ENCODE measurements at regions not wholly inside any gene's neighbourhood (a gene's known extent, or its start where the extent isn't known, plus 50 kb on each side); places are given as distances from the start of the nearest gene placed in this dataset.
"Not testable (repeated sequence)": the region's sequence is repeated elsewhere in the genome, so short reads cannot be mapped to it uniquely, and the experiment has no call there.

DNA sequence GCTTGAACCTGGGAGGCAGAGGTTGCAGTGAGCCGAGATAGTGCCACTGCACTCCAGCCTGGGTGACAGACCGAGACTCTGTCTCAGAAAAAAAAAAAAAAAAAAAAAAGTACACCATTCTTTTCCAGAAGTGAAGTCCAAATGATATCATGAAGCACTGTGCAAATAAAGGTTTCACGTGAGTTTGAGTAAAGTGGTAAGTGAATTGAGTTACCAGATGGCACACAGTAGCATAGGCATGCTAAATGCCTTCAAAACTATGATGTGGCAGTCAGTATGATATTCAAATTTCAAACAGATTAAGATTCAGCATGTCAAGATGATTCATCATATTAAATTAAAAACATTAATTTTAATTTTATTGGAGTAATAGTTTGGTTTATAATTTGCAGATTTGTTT lies 195.2 kb downstream of the TAF11L14 start:
- no peak for DNase-seq

- DNase-seq: no peak
Observed at GRCh38 chr5:17831279-17831678, 197.0 kb downstream of the TAF11L14 start.

- no peak for DNase-seq
Observed at GRCh38 chr5:17832949-17833745, 198.9 kb downstream of the TAF11L14 start.

- DNase-seq: no peak
Observed at GRCh38 chr5:17837757-17838156, 203.5 kb downstream of the TAF11L14 start.

- DNase-seq: no peak
Observed at GRCh38 chr5:17838469-17838868, 204.2 kb downstream of the TAF11L14 start.

- DNase-seq: no peak
Observed at GRCh38 chr5:17839848-17840247, 205.6 kb downstream of the TAF11L14 start.

- DNase-seq: no peak
Observed at GRCh38 chr5:17846496-17846895, 212.2 kb downstream of the TAF11L14 start.

DNA sequence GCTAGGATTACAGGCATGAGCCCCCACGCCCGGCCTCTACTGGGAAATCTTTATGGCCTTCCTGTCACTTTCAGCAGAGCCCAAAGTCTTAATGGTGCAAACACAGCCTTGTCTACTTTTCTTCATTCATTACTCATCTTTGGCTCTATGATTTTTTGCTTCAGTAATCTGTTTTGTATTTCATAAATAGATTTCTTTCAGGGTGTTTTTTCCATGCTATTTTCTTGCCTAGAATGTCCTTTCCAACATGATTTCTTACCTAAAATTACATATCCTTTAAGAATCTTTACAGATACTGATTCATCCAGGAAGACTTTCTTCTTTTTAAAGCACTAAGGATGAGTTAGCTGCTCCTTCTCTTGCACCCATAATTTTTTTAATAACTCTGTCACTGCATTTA lies 213.0 kb downstream of the TAF11L14 start:
- DNase-seq: no peak

GRCh38 chr5:17852111-17852510 lies 217.9 kb downstream of the TAF11L14 start:
- DNase-seq: no peak

DNA sequence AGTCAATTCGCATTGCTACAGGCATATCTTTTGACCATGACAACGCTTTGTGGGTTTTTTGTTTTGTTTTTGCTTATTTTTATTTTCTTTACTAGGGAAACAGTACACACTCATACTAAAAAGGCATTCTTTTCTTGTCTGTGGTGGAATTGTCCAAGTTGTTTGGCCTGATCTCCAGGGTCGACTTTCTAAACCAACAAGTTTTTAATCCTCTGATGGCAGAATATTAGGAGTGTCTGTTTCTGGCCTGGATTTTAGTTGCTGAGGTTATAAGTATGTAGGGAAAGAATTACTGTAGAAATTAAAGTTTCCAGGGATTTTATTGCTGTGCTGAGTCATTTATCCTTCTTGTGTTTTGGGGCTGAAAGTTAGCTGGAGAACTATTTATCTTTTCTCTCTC lies 218.5 kb downstream of the TAF11L14 start:
- DNase-seq: no peak

GRCh38 chr5:17854901-17855300 lies 220.6 kb downstream of the TAF11L14 start:
- no peak for DNase-seq

DNA sequence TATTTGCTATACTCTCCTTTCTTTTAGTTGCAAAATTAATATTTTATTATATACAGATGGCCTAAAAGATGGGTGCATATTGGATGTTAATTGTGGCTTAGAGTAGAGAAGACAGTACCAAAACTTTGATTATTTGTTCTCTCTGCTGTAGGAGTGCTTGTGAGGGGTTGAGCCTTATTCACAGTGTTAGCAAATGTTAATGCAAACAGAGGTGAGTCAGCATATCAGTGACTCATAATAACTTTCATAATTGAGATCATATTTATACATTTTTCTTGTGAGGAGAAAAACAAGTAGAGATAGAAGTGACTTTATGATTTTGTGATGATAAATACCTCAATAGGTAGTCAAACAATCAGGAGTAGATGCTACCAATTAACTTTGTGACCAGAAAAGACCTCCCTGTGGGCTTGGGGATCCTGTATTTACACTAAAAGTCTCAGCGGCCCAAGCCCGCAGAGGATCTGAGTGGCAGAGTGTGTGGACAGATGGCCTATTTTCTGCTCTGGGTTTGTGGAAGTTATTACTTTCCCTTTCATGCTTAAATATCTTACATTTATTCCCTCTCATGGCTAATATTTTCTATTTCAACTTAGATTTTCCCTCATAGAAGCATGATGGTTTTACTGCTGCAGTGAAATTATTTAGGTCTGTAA lies 226.5 kb downstream of the TAF11L14 start:
- no peak for DNase-seq

DNA sequence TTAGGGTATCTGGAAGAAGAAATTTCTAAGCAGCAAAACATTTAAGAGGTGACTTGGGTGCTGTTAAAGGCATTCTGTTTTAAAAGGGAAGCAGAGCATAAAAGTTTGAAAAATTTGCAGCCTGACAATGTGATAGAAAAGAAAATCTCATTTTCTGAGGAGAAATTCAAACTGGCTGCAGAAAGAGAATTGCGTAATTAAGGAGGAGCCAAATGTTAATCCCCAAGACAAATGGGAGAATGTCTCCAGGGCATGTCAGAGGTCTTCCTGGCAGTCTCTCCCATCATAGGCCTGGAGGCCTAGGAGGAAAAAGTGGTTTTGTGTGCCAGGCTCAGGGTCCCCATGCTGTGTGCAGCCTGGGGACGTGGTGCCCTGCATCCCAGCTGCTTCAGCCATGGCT lies 230.6 kb downstream of the TAF11L14 start:
- not testable (repeated sequence) for DNase-seq

- DNase-seq: not testable (repeated sequence)
Observed at GRCh38 chr5:17865966-17866365, 231.7 kb downstream of the TAF11L14 start.

DNA sequence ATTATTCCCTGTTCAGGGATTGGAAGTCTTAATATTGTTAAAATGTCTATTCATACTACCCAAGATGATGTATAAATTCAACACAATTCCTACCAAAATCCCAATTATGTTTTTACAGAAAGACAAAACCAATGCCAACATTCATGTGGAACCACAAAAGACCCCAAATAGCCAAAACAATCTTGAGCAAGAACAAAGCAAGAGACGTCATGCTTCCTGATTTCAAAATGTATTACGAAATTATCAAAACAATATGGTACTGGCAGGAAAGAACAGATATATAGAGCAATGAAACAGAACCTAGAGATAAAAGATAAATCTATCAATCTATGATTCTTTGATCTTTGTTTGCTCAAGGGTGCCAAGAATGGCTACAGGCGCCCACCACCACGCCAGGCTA lies 237.9 kb downstream of the TAF11L14 start:
- DNase-seq: no peak

DNA sequence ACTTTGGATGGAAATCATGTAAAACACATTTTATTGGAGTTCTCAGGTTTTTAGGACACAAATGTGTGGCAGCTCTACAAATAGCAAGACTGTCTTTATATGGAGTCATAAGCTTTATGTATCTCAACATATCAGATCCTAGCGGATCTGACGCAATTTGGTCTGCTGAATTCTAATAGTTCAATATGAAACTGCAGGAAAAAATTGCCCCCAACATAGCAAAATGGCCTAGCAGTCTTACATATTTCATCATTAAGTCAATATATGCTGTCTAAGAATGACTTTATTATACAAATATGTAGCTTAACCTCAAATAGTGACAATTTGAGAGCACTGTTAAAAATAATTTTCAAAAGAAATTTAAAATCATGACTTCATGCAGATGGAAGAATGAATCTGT lies 244.3 kb downstream of the TAF11L14 start:
- DNase-seq: no peak

GRCh38 chr5:17879276-17879675 lies 245.0 kb downstream of the TAF11L14 start:
- DNase-seq: no peak

GRCh38 chr5:17880869-17881268 lies 246.6 kb downstream of the TAF11L14 start:
- no peak for DNase-seq

GRCh38 chr5:17882760-17883488 lies 248.7 kb downstream of the TAF11L14 start:
- DNase-seq: no peak

DNA sequence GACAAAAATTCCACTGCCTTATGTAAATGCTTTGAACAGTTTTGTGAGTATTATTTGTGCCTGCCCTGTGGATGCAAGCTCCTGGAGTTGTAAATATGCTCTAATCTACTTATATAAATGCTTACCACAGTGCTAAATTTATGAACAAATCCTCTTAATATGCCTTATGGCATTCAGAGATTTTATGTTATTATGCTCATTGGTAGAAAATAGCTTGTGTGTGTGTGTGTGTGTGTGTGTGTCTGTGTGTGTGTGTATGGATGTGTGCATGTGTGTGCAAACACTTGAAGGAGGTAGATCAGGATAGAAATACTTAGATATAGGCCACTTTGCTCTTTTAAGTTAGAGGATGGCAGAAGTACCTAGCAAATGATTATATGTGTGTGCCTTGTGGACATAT lies 253.9 kb downstream of the TAF11L14 start:
- no peak for DNase-seq

DNA sequence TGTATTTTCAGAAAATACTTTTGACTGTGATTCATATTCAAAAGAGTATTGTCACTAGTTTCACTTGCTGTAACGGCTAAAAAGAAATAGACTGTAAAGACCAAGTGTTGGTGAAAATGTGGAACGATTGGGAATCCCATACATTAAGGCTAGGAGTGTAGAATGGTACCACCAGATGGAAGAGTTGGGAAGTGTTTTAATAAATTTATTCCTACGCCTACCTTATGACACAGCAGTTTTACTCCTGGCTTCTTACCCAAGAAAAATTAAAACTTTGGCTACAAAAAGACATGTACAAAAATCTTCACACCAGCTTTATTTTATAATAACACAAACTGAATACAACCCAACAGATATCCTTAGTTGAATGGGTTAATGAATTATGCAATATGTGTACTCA lies 256.2 kb downstream of the TAF11L14 start:
- no peak for DNase-seq

- DNase-seq: no peak
Observed at GRCh38 chr5:17891881-17892280, 257.6 kb downstream of the TAF11L14 start.

DNA sequence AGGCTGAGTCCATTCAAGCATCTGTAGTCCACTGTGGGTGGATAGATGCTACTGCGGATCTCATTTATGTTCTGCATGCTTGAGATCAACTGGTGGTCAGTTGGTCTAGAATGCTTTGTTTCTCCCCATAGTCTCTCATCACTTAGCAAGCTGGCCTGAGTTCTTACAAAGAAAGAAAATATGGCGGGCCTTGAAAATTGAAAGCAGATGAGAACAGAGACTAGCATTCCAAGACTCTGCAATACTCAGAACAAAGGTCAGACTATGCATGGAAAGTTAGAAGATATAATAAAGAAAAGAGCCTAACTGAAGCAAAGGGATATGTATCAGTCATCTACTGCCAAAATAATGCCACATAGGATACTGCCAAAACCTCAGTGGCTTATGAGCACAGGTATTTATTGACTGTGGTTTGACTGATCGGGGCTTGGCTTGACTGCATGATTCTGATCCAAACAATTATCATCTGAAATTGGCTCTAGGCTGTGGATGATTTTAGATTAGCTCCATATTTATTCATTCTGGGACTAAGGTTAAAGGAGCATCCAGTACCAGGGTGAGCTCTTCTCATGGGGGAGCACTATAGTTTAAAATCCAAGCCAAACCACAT lies 258.9 kb downstream of the TAF11L14 start:
- no peak for DNase-seq
